GM21737 (cell line): ENCODE measurements at regions not wholly inside any gene's neighbourhood (a gene's known extent, or its start where the extent isn't known, plus 50 kb on each side); places are given as distances from the start of the nearest gene placed in this dataset.
A peak's percentile ranks its signal among the peaks of the same experiment; 100 is the strongest.

Experiments used
- ATAC-seq: cut with Tn5 transposase; IDR thresholded peaks from one replicate; pipeline ENCODE4 v1.9.1; 2021; ENCODE audit warnings: mild to moderate bottlenecking, moderate library complexity; ENCODE audit not compliant: unreplicated experiment

GRCh38 chr20:1798982-1799381 is 96.2 kb upstream of the SIRPA start:
- ATAC-seq: no peak

GRCh38 chr20:1793821-1794220 is 101.4 kb upstream of the SIRPA start:
- no peak for ATAC-seq

GRCh38 chr20:1792274-1792673 is 102.9 kb upstream of the SIRPA start:
- no peak for ATAC-seq

DNA sequence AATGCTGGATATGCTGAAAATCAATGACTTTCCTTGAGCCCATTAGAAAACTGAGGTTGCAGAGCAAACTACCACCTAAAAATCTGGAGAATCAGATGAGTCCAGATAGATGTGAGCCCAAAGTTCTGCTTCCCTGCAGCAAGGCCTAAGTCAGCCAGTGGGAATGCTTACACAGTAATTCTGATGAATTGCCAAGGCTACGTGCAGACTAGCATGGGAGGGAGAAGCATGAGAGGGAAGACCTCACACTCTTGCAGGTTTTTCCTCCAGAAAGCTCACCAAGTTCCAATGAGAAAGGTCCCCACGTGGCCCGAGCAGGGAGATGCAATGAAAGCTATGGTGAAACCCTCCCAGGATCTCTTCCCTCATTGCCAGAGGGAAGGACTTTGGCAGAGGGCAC is 104.8 kb upstream of the SIRPA start:
- no peak for ATAC-seq

DNA sequence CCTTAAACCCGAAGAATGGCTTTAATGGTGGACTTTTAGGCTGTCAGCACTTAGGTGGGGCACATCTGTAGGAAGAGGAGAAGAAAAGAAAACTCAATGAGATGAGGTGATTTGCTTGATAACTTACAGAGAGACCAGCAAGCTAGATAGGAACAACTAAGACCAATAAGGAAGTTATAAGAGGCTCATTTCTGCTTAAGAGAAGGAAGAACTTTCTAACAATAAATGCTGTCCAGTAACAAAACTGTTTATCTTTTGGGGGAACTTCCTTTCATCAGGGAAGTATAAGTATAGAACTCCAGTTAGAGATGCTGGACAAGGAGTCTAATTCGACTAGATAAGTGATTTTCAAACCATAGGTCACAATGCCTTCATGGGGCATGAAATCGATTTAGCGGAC is 107.2 kb upstream of the SIRPA start:
- no peak for ATAC-seq

GRCh38 chr20:1786486-1786885 is 108.7 kb upstream of the SIRPA start:
- no peak for ATAC-seq

- no peak for ATAC-seq
Observed at GRCh38 chr20:1784586-1784985, 110.6 kb upstream of the SIRPA start.

DNA sequence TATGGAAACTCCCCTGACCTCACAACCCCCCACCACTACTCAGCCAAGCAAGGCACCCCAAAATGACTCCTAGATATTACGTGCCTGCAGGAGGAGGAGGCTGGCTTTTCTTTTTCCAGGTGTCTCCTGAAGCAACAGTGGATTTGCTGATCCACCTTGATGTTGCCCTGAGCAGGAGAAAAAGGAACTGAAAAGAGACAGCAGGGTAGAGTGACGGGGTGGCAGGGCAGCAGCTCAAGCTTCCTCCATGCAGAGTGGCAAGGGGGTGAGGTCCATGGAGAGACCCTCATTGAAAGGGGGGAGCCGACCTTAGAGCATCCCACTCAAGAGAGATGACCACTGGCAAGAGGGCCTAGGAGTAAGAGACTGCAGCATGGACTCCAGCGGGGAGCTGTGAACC is 112.0 kb upstream of the SIRPA start:
- ATAC-seq: no peak

GRCh38 chr20:1782181-1782580 is 113.0 kb upstream of the SIRPA start:
- ATAC-seq: no peak

DNA sequence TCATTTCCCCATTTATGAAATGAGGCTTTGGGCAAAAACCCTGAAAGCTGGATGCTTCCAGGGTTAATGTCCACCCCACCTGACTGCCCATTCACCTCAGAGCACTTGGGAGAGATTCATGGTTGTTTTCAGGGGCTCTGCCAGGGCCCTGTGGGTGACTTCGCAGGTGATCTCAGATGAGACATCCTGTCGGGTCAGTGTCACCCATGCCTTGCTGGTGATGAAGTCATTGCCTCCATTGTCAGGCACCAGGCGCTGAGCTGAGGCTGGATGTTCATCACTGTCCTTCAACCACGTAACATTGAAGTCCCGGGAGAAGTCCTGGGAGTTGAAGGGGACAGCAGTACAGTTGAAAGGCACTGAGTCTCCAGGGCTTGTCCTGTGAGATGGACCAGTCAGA is 115.6 kb upstream of the SIRPA start:
- no peak for ATAC-seq

GRCh38 chr20:1778338-1778737 is 116.9 kb upstream of the SIRPA start:
- ATAC-seq: no peak

- ATAC-seq: peak; percentile 18
Observed at GRCh38 chr20:1777476-1777820, 117.8 kb upstream of the SIRPA start.

DNA sequence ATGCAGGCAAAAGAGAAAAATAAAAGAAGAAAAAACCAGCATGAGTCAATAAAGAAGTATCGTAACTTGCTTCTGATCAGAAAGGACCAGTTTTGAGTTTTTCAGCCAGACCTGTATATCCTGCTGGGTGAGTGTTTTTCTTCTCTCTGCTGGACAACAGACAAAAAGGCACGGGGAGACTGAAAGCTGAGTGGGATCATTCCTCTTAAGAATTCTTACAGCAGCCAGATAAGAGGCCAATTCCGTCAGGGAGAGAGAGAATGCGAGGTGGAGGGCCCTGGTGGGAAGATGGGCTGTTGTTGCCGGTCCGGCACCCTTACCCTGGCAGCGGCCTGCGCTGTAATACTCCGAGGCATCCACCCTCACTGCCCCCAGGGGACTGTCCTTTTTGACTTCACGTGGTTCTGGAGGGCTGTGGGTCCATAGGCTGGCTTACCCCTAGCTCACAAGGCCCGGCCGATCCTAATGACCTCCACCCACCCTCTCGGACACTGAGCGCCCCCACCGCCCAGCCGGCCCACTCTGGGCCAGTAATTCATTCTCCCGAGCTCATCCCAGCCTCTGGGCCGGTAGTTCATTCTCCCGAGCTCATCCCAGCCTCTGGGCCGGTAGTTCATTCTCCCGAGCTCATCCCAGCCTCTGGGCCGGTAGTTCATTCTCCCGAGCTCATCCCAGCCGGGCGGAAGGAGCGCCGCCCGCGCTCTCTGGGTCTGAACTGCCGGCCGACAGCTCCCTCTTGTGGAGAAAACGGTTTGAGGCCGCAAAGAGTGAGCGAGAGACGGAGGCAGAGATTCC is 118.3 kb upstream of the SIRPA start:
- peak; percentile 86 for ATAC-seq

DNA sequence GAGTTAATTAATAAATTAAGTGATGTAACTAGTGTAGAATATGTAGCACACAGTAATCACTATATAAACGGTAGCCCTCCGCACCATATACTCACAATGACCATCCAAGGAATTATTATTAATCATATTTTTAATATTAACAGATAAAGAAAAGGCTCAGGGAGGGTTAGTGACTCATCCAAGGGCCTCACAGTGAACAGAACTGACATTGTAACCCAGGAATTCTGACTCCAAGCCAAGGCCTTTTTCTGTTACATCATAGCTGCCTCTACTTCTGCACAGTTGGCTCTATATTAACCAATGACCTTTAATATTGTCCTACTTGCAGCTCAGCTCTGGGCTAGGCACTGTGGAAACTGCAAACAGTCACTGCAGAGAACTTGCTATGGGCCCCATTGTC is 117.5 kb upstream of the SIRPG start:
- no peak for ATAC-seq

DNA sequence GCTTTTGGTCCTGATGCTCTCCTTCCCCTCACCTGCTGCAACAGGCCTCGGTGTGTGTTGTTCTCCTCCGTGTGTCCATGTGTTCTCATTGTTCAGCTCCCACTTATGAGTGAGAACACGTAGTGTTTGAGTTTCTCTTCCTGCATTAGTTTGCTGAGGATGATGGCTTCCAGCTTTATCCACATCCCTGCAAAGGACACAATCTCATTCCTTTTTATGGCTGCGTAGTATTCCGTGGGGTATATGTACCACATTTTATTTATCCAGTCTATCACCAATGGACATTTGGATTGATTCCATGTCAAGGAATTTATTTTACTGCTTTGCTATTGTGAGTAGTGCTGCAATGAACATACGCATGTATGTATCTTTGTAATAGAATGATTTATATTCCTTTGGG is 116.9 kb upstream of the SIRPG start:
- ATAC-seq: no peak

- no peak for ATAC-seq
Observed at GRCh38 chr20:1773816-1774215, 116.2 kb upstream of the SIRPG start.

GRCh38 chr20:1769491-1769890 is 111.9 kb upstream of the SIRPG start:
- ATAC-seq: no peak

DNA sequence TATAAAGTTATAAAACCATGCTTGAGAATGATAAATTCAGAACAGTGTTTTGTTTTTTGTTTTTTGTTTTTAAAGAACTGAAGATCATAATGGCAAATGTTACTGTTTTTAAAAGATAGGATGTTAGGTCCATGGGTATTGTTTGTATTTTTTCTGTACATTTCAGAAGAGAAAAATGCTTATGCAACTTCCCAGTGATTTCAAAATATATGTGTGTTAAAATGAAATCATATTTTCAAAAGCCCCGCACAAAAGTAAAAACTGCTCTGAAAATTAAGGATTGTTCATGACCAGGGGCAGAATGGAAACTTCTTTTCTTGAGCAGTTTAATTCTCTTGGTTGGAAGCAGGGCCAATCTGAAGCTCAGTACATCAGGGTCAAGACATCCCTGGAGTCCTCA is 109.2 kb upstream of the SIRPG start:
- no peak for ATAC-seq

- ATAC-seq: peak; percentile 62
Observed at GRCh38 chr20:1764136-1765033, 106.8 kb upstream of the SIRPG start.

GRCh38 chr20:1761598-1761997 is 104.0 kb upstream of the SIRPG start:
- no peak for ATAC-seq

- no peak for ATAC-seq
Observed at GRCh38 chr20:1761116-1761515, 103.5 kb upstream of the SIRPG start.

DNA sequence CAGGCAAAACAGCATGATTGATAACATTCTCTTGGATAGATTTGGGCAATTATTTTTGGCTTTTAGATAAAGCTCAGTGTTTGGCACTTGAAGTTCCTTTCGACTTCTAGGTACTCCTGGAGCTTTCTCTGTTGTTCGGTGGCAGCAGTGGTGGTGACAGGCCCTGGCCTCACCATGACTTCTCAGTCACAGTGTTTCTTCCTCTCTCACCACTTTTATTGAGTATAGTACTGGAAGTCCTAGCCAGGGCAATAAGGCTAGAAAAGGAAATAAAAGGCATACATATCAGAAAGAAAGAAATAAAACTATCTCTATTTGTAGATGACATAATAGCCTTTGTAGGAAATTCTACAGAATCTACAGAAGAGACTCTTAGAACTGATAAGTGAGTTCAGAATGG is 101.2 kb upstream of the SIRPG start:
- no peak for ATAC-seq
